PC-9 (cell line): ENCODE measurements at regions not wholly inside any gene's neighbourhood (a gene's known extent, or its start where the extent isn't known, plus 50 kb on each side); places are given as distances from the start of the nearest gene placed in this dataset.

Experiments
- BruUV-seq: library from RNA; stranded (reverse); fragments of 400-500 nt; replicated peaks from 2 replicates; lab custom pipeline; 2021; lab: Mats Ljungman, UMichigan
- CTCF ChIA-PET: fragments of 300-600 bp; sonication (Branson Sonifier 250); formaldehyde crosslinking; loops from one replicate; lab custom pipeline; 2022; ENCODE audit warnings: antibody characterized with exemption; lab: Charles Lee
- POLR2A ChIA-PET: fragments of 300-600 bp; sonication (Branson Sonifier 250); formaldehyde crosslinking; loops from one replicate; lab custom pipeline; 2022; ENCODE audit warnings: antibody characterized with exemption; ENCODE audit not compliant: unreplicated experiment; lab: Charles Lee
- DNase-seq, 2 experiments: peaks; one replicate each; pipeline versions ENCODE4 v3.0.0 to v3.0.0-alpha.2; 2015 to 2022; ENCODE audit warnings: mixed read lengths in 1 of 2
- H2AFZ ChIP-seq: fragments of 200-600 bp; sonication (generic); 2 replicates; pipeline ENCODE4 v1.8.1; 2017; ENCODE audit warnings: antibody characterized with exemption
- H3F3A ChIP-seq: fragments of 200-600 bp; sonication (generic); 2 replicates; pipeline ENCODE4 v1.8.1; 2017; ENCODE audit warnings: antibody characterized with exemption, mild to moderate bottlenecking, low read depth; ENCODE audit not compliant: insufficient read depth
- H3K27ac ChIP-seq: fragments of 200-600 bp; sonication (generic); 2 replicates; pipeline ENCODE4 v1.6.1; 2016; ENCODE audit warnings: mixed run types
- H3K27me3 ChIP-seq: fragments of 200-600 bp; sonication (generic); 2 replicates; pipeline ENCODE4 v1.6.1; 2016; ENCODE audit warnings: low read depth, mixed run types; ENCODE audit not compliant: insufficient read depth
- H3K36me3 ChIP-seq: fragments of 200-600 bp; sonication (generic); 2 replicates; pipeline ENCODE4 v1.6.1; 2016; ENCODE audit warnings: low read depth, mixed run types
- H3K4me1 ChIP-seq: fragments of 200-600 bp; sonication (generic); replicated peaks from 2 replicates; pipeline ENCODE4 v1.6.1; 2016; ENCODE audit warnings: mixed run types; ENCODE audit not compliant: insufficient read depth
- H3K4me2 ChIP-seq: fragments of 200-600 bp; sonication (generic); 2 replicates; pipeline ENCODE4 v1.6.1; 2017; ENCODE audit warnings: mixed run types
- H3K4me3 ChIP-seq: fragments of 200-600 bp; sonication (generic); 2 replicates; pipeline ENCODE4 v1.6.1; 2016; ENCODE audit warnings: mixed run types
- H3K79me2 ChIP-seq: fragments of 200-600 bp; sonication (generic); 2 replicates; pipeline ENCODE4 v1.6.1; 2017; ENCODE audit warnings: low read depth, mixed run types
- H3K9me2 ChIP-seq: fragments of 200-600 bp; sonication (generic); 2 replicates; pipeline ENCODE4 v1.8.1; 2017; ENCODE audit warnings: mild to moderate bottlenecking; ENCODE audit not compliant: insufficient read depth
- H3K9me3 ChIP-seq: fragments of 200-600 bp; sonication (generic); 2 replicates; pipeline ENCODE4 v1.8.1; 2016; ENCODE audit warnings: low read depth; ENCODE audit not compliant: insufficient read depth
- H4K20me1 ChIP-seq: fragments of 200-600 bp; sonication (generic); 2 replicates; pipeline ENCODE4 v1.8.1; 2017; ENCODE audit not compliant: insufficient read depth
- EZH2 ChIP-seq: fragments of 200-600 bp; sonication (generic); IDR thresholded peaks from 2 replicates; pipeline ENCODE4 v1.8.0; 2017; ENCODE audit warnings: antibody characterized with exemption, low read depth
- intact Hi-C: fragments of 100-400 bp; cut with micrococcal nuclease; formaldehyde crosslinking; loops from one replicate; pipeline ENCODE4 v1.10.0; 2022; ENCODE audit not compliant: unreplicated experiment
- TF ChIP-seq, protein P1 (sequence below): fragments of 200-600 bp; sonication (generic); conservative IDR thresholded peaks from 2 replicates; pipeline ENCODE4 v1.6.1; 2017; ENCODE audit warnings: mixed run types, antibody characterized with exemption, mild to moderate bottlenecking, moderate library complexity

DNA sequence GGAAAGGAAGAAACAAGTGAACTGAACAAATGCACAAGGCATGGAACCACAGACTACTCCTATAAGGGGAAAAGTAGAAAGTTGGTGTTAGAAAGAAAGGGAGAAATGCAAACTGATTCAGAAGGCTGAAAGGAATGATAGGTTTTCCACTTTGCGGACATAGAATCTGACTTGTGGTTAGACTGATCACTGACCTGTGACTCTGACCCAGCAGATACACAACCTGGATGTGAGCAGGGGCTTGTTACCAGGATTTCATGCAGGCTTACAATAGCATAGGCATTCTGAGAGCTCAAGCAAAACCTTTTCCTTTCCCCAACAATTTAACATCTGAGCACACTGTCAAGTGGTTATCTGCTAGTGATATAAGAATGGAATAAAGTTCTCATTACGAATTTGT is 237.0 kb upstream of the CDH20 start:
- H3K4me3 ChIP-seq, result no peak overlapping the region
- TF ChIP-seq EZH2, result no peak
- TF ChIP-seq, protein P1, sequence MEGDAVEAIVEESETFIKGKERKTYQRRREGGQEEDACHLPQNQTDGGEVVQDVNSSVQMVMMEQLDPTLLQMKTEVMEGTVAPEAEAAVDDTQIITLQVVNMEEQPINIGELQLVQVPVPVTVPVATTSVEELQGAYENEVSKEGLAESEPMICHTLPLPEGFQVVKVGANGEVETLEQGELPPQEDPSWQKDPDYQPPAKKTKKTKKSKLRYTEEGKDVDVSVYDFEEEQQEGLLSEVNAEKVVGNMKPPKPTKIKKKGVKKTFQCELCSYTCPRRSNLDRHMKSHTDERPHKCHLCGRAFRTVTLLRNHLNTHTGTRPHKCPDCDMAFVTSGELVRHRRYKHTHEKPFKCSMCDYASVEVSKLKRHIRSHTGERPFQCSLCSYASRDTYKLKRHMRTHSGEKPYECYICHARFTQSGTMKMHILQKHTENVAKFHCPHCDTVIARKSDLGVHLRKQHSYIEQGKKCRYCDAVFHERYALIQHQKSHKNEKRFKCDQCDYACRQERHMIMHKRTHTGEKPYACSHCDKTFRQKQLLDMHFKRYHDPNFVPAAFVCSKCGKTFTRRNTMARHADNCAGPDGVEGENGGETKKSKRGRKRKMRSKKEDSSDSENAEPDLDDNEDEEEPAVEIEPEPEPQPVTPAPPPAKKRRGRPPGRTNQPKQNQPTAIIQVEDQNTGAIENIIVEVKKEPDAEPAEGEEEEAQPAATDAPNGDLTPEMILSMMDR, result no peak
- no peak overlapping the region for H3K4me2 ChIP-seq
- H3K36me3 ChIP-seq, result no peaks in the 10 kb centered on the region
- H3F3A ChIP-seq, result no peaks in the 10 kb centered on the region
- intact Hi-C loops, result no loop called here
- no peak for DNase-seq
- H4K20me1 ChIP-seq, result no peaks in the 10 kb centered on the region
- no TSS peak for BruUV-seq
- POLR2A ChIA-PET, result no interaction called here
- H3K79me2 ChIP-seq, result no peaks in the 10 kb centered on the region
- no peaks in the 10 kb centered on the region for H3K27me3 ChIP-seq
- CTCF ChIA-PET, result no interaction called here
- H2AFZ ChIP-seq, result no peak overlapping the region
- no peaks in the 10 kb centered on the region for H3K9me2 ChIP-seq
- H3K4me1 ChIP-seq, result no peaks in the 10 kb centered on the region
- H3K9me3 ChIP-seq, result no peaks in the 10 kb centered on the region
- H3K27ac ChIP-seq, result no peak overlapping the region

DNA sequence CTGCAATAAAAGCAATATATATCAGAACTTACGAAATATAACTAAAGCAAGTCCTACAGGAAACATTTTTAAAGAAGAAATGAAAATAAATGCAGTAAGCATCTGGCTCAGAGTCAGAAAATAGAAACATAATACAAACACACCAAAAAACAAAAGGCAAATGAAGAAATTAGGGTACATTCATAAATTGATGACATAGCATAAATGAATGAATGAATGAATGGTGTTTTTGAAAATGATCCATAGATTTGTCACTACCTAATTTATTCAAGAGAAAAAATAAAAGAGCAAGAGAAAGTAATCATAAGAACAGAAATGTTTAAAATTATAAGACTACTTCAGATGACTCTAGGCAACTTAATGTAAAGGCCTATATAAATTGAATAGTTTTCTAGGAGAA is 226.1 kb upstream of the CDH20 start:
- no peak overlapping the region for H3K4me2 ChIP-seq
- no peaks in the 10 kb centered on the region for H3K36me3 ChIP-seq
- TF ChIP-seq EZH2, result no peak
- TF ChIP-seq, protein P1, result no peak
- CTCF ChIA-PET, result no interaction called here
- POLR2A ChIA-PET, result no interaction called here
- no peaks in the 10 kb centered on the region; the same call in 1 of the 2 replicates for H3K9me2 ChIP-seq
- no peak overlapping the region for H3K27ac ChIP-seq
- H2AFZ ChIP-seq, result no peak overlapping the region
- no peak overlapping the region for H3K4me3 ChIP-seq
- no peak for DNase-seq
- BruUV-seq, result no TSS peak
- no peaks in the 10 kb centered on the region for H3K79me2 ChIP-seq
- intact Hi-C loops, result no loop called here
- H3K9me3 ChIP-seq, result no peaks in the 10 kb centered on the region
- H3K4me1 ChIP-seq, result no peaks in the 10 kb centered on the region
- no peaks in the 10 kb centered on the region for H3K27me3 ChIP-seq
- H3F3A ChIP-seq, result no peaks in the 10 kb centered on the region
- no peaks in the 10 kb centered on the region for H4K20me1 ChIP-seq

DNA sequence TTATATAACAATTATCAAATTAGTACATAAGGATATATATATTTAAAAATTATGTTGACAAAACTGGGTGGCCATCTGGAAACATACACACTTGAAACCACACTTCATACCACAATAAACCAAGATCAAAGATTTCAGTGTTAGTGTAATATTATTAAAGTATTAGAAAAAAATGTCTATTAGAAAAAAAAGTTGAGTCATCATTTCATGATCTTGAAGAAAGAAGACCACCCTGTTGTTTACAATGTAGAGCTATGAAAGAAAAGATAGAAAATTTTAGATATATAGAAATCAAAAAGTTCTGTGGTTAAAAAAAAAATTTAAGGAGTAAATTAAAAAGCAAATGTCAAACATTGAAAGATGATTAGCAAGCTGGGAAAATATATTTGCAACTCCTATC is 224.5 kb upstream of the CDH20 start:
- Histone ChIP-seq H3K9me2 (no peaks in the 10 kb centered on the region), H3K9me3 (no peaks in the 10 kb centered on the region), H3K27ac (no peak overlapping the region), H3K4me1 (no peaks in the 10 kb centered on the region), H3F3A (no peaks in the 10 kb centered on the region), H3K36me3 (no peaks in the 10 kb centered on the region), H4K20me1 (no peaks in the 10 kb centered on the region), H3K4me2 (no peak overlapping the region), H2AFZ (no peak overlapping the region), H3K27me3 (no peaks in the 10 kb centered on the region), H3K79me2 (no peaks in the 10 kb centered on the region), H3K4me3 (no peak overlapping the region)
- ChIA-PET CTCF (no interaction called here), POLR2A (no interaction called here)
- intact Hi-C loops, result no loop called here
- DNase-seq, result no peak
- BruUV-seq, result no TSS peak
- no peak for TF ChIP-seq EZH2
- TF ChIP-seq, protein P1, result no peak
